K562 (cell line): ENCODE measurements at regions not wholly inside any gene's neighbourhood (a gene's known extent, or its start where the extent isn't known, plus 50 kb on each side); places are given as distances from the start of the nearest gene placed in this dataset.

ENCODE experiments used
- ATAC-seq: fragments of 200-7000 bp; cut with Tn5 transposase; 3 replicates; pipeline ENCODE4 v1.9.1; 2020; ENCODE audit warnings: moderate library complexity
- BruUV-seq: library from RNA; stranded (reverse); fragments of 400-500 nt; replicated peaks from 2 replicates; lab custom pipeline; 2021; lab: Mats Ljungman, UMichigan
- CTCF ChIA-PET: fragments of 300-600 bp; formaldehyde crosslinking; extraction: SDS; loops from one replicate; lab custom pipeline; 2021; ENCODE audit warnings: low intra/inter-chr PET ratio; lab: Yijun Ruan, JAX
- POLR2A ChIA-PET: fragments of 300-600, 350-650 bp; sonication (Branson Sonifier 250); formaldehyde crosslinking; extraction: SDS; loops from one replicate; lab custom pipeline; 2021; ENCODE audit warnings: antibody characterized with exemption, inconsistent platforms; lab: Yijun Ruan, JAX
- DNase-seq, 4 experiments: peaks; one replicate each; pipeline versions ENCODE4 v3.0.0 to v3.0.0-alpha.2; 2011 to 2018; ENCODE audit warnings: low spot score in 3 of 4, mixed read lengths in 3 of 4; ENCODE audit errors: extremely low read depth in 1 of 4
- FAIRE-seq: peaks from 2 replicates; lab custom pipeline; 2011; peaks lifted over from hg19 to GRCh38; lab: Jason Lieb, UNC
- H2AFZ ChIP-seq: 2 replicates; pipeline ENCODE4 v1.6.0; 2011; ENCODE audit warnings: low read depth, low read length, control low read depth, inconsistent platforms
- H3K27ac ChIP-seq: fragments of 200-600 bp; 3 replicates; pipeline ENCODE4 v1.8.0; 2011; ENCODE audit warnings: low read depth, mild to moderate bottlenecking, control low read depth, inconsistent platforms, low read length, moderate library complexity, mixed read lengths; ENCODE audit errors: extremely low read depth
- H3K27me3 ChIP-seq, 2 experiments: fragments of 300-600 bp in 1 of 2; 2 replicates in 1 of 2; 3 replicates in 1 of 2; pipeline versions ENCODE4 v1.6.0 to v1.8.0; 2011; ENCODE audit warnings: inconsistent platforms in 2 of 2, low read length in 2 of 2, mild to moderate bottlenecking in 1 of 2, mixed read lengths in 1 of 2, moderate library complexity in 1 of 2; ENCODE audit not compliant: control insufficient read depth in 2 of 2, insufficient read depth in 2 of 2
- H3K36me3 ChIP-seq: fragments of 300-600 bp; 3 replicates; pipeline ENCODE4 v1.8.0; 2011; ENCODE audit warnings: mild to moderate bottlenecking, low read length, inconsistent platforms; ENCODE audit not compliant: control insufficient read depth, insufficient read depth
- H3K4me1 ChIP-seq, 2 experiments: fragments of 200-600 bp in 1 of 2; replicated peaks in 1 of 2; 2 replicates in 1 of 2; 3 replicates in 1 of 2; pipeline versions ENCODE4 v1.5.1 to v1.8.0; 2011; ENCODE audit warnings: inconsistent platforms in 2 of 2, low read length in 2 of 2, mild to moderate bottlenecking in 1 of 2, mixed read lengths in 1 of 2, moderate library complexity in 1 of 2; ENCODE audit not compliant: control insufficient read depth in 2 of 2, insufficient read depth in 2 of 2
- H3K4me2 ChIP-seq: 2 replicates; pipeline ENCODE4 v1.6.1; 2011; ENCODE audit warnings: low read length, control low read depth, inconsistent platforms, mixed read lengths; ENCODE audit not compliant: insufficient read depth
- H3K4me3 ChIP-seq: fragments of 200-600 bp; sonication (generic), shearing (Covaris generic); 2 replicates; pipeline ENCODE4 v1.5.1; 2016; ENCODE audit warnings: control low read depth, inconsistent platforms
- H3K79me2 ChIP-seq: fragments of 200-600 bp; 3 replicates; pipeline ENCODE4 v1.8.0; 2011; ENCODE audit warnings: low read length, inconsistent platforms; ENCODE audit not compliant: control insufficient read depth, insufficient read depth
- H3K9ac ChIP-seq, 2 experiments: 2 replicates each; pipeline versions ENCODE4 v1.6.0 to v1.6.1; 2011; ENCODE audit warnings: low read depth in 2 of 2, low read length in 2 of 2, control low read depth in 1 of 2, inconsistent platforms in 1 of 2, mild to moderate bottlenecking in 1 of 2, mixed read lengths in 1 of 2; ENCODE audit not compliant: insufficient read depth in 1 of 2
- H3K9me1 ChIP-seq: one replicate; pipeline ENCODE4 v1.6.0; 2011; ENCODE audit warnings: inconsistent platforms, mild to moderate bottlenecking, low read length, moderate library complexity; ENCODE audit not compliant: control insufficient read depth, insufficient read depth
- H3K9me3 ChIP-seq: replicated peaks from 2 replicates; pipeline ENCODE4 v1.5.1; 2011; ENCODE audit warnings: low read depth, low read length, inconsistent platforms; ENCODE audit not compliant: control insufficient read depth, insufficient read depth
- H4K20me1 ChIP-seq: replicated peaks from 2 replicates; pipeline ENCODE4 v1.6.1; 2011; ENCODE audit warnings: low read length, inconsistent platforms, mixed read lengths; ENCODE audit not compliant: control insufficient read depth, insufficient read depth
- BDP1 ChIP-seq: IDR thresholded peaks from 3 replicates; pipeline ENCODE4 v1.6.1; 2011; ENCODE audit not compliant: insufficient read length, insufficient read depth
- EGR1 ChIP-seq: fragments of 450-650 bp; conservative IDR thresholded peaks from 2 replicates; pipeline ENCODE4 v1.6.1; 2017; ENCODE audit warnings: mild to moderate bottlenecking
- FOXJ2 ChIP-seq: fragments of 200-800 bp; sonication (Bioruptor generic); IDR thresholded peaks from 2 replicates; pipeline ENCODE4 v1.6.1; 2016; ENCODE audit warnings: missing genetic modification characterization, missing compliant biosample characterization
- HNRNPH1 ChIP-seq: fragments of 200-400 bp; formaldehyde crosslinking; optimal IDR thresholded peaks from 2 replicates; pipeline ENCODE3; 2017; ENCODE audit warnings: low read depth, mild to moderate bottlenecking, low read length, moderate library complexity
- HNRNPUL1 ChIP-seq: fragments of 200-400 bp; formaldehyde crosslinking; IDR thresholded peaks from 2 replicates; pipeline ENCODE4 v1.6.1; 2017; ENCODE audit warnings: low read length
- MXD1 ChIP-seq: fragments of 250-450 bp; sonication (Bioruptor Pico); IDR thresholded peaks from 2 replicates; pipeline ENCODE4 v1.8.0; 2021; ENCODE audit warnings: borderline replicate concordance, mild to moderate bottlenecking, moderate library complexity; ENCODE audit not compliant: poor library complexity, severe bottlenecking
- POLR2AphosphoS2 ChIP-seq: IDR thresholded peaks from 2 replicates; pipeline ENCODE4 v1.6.1; 2012; ENCODE audit warnings: low read length, improper control_type of control experiment
- STAG1 ChIP-seq: sonication (generic); formaldehyde crosslinking; IDR thresholded peaks from 2 replicates; pipeline ENCODE4 v1.5.0; 2020; ENCODE audit warnings: missing genetic modification reagents, borderline replicate concordance
- TARDBP ChIP-seq: fragments of 450-650 bp; IDR thresholded peaks from 2 replicates; pipeline ENCODE4 v1.6.1; 2016
- TGIF2 ChIP-seq: sonication (generic); formaldehyde crosslinking; IDR thresholded peaks from 2 replicates; pipeline ENCODE4 v1.8.1; 2022; ENCODE audit warnings: mild to moderate bottlenecking, missing genetic modification reagents, moderate library complexity
- ZBTB7A ChIP-seq: IDR thresholded peaks from 2 replicates; pipeline ENCODE4 v1.6.1; 2011; ENCODE audit warnings: low read depth, mild to moderate bottlenecking, low read length, moderate library complexity, borderline replicate concordance; ENCODE audit not compliant: control insufficient read depth
- ZNF785 ChIP-seq: fragments of 250-450 bp; sonication (Bioruptor Pico); IDR thresholded peaks from 2 replicates; pipeline ENCODE4 v1.4.0; 2020; ENCODE audit warnings: mild to moderate bottlenecking
- WGBS: fragments of 100-300 bp; shearing (Covaris generic); methylation state at CpG from one replicate; pipeline ENCODE4 v1.1.6; 2016; ENCODE audit warnings: low coverage, mixed read lengths; ENCODE audit not compliant: insufficient coverage; ENCODE audit errors: missing lambda C conversion rate; 5-methylcytosine and 5-hydroxymethylcytosine counted together
- in situ Hi-C: fragments of 300-500 bp; cut with MboI; formaldehyde crosslinking; loops from 4 replicates; pipeline ENCODE4 v1.15.0; 2018; ENCODE audit warnings: inconsistent platforms, mixed read lengths
- intact Hi-C: fragments of 100-400 bp; cut with micrococcal nuclease; formaldehyde crosslinking; loops from 2 replicates; pipeline ENCODE4 v1.14.2; 2022
- TF ChIP-seq, protein P1 (sequence below): sonication (generic); formaldehyde crosslinking; IDR thresholded peaks from 2 replicates; pipeline ENCODE4 v1.8.0; 2022; ENCODE audit warnings: mild to moderate bottlenecking, missing genetic modification reagents
- TF ChIP-seq, protein P2 (sequence below): fragments of 450-650 bp; formaldehyde crosslinking; IDR thresholded peaks from 2 replicates; pipeline ENCODE4 v1.4.0; 2022; ENCODE audit warnings: mild to moderate bottlenecking, moderate library complexity

- DNase-seq, result no peak
- Histone ChIP-seq H3K27me3 (peaks cover 0 to 17% of the 10 kb centered on the region in 2 experiments; a peak in 3 of 5 replicates), H3K9me3 (no peaks in the 10 kb centered on the region), H3K4me1 (no peaks in the 10 kb centered on the region), H3K9me1 (no peaks in the 10 kb centered on the region), H3K36me3 (no peaks in the 10 kb centered on the region), H2AFZ (no peak overlapping the region), H3K9ac (no peak overlapping the region), H3K79me2 (no peaks in the 10 kb centered on the region), H3K4me2 (no peak overlapping the region), H3K27ac (no peak overlapping the region)
- in situ Hi-C loops (no loop called here), intact Hi-C loops (no loop called here)
- CTCF ChIA-PET, result no interaction called here
- 0% methylated on average over 2 of the region's 2 CpGs for WGBS
- ATAC-seq, result no peak
- POLR2A ChIA-PET, result no interaction called here
- FAIRE-seq, result no peak
- no TSS peak for BruUV-seq
- no peak for TF ChIP-seq FOXJ2 (tag)
- TF ChIP-seq ZBTB7A, result no peak
- TF ChIP-seq HNRNPH1, result no peak
- no peak for TF ChIP-seq POLR2AphosphoS2
- no peak for TF ChIP-seq STAG1
- no peak for TF ChIP-seq ZNF785 (CRISPR knock-in tag)
- TF ChIP-seq MXD1 (CRISPR knock-in tag), result no peak
- TF ChIP-seq, protein P1, sequence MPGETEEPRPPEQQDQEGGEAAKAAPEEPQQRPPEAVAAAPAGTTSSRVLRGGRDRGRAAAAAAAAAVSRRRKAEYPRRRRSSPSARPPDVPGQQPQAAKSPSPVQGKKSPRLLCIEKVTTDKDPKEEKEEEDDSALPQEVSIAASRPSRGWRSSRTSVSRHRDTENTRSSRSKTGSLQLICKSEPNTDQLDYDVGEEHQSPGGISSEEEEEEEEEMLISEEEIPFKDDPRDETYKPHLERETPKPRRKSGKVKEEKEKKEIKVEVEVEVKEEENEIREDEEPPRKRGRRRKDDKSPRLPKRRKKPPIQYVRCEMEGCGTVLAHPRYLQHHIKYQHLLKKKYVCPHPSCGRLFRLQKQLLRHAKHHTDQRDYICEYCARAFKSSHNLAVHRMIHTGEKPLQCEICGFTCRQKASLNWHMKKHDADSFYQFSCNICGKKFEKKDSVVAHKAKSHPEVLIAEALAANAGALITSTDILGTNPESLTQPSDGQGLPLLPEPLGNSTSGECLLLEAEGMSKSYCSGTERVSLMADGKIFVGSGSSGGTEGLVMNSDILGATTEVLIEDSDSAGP, result no peak
- TF ChIP-seq, protein P2, sequence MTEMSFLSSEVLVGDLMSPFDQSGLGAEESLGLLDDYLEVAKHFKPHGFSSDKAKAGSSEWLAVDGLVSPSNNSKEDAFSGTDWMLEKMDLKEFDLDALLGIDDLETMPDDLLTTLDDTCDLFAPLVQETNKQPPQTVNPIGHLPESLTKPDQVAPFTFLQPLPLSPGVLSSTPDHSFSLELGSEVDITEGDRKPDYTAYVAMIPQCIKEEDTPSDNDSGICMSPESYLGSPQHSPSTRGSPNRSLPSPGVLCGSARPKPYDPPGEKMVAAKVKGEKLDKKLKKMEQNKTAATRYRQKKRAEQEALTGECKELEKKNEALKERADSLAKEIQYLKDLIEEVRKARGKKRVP (CRISPR knock-in tag), result no peak
- TF ChIP-seq BDP1, result no peak
- TF ChIP-seq HNRNPUL1, result no peak
- TF ChIP-seq EGR1, result no peak
- no peak for TF ChIP-seq TARDBP
- no peak for TF ChIP-seq TGIF2 (CRISPR knock-in tag)
- TF ChIP-seq, all 486 proteins: peak for 0
- H4K20me1 ChIP-seq, result no peaks in the 10 kb centered on the region
- no peak overlapping the region for H3K4me3 ChIP-seq
Observed at GRCh38 chr9:121592265-121592664, 59.2 kb upstream of the DAB2IP start.
